Dedifferentiated amniotic fluid mesenchymal stem cell (primary cell): ENCODE measurements at regions not wholly inside any gene's neighbourhood (a gene's known extent, or its start where the extent isn't known, plus 50 kb on each side); places are given as distances from the start of the nearest gene placed in this dataset.
"Not testable (repeated sequence)": the region's sequence is repeated elsewhere in the genome, so short reads cannot be mapped to it uniquely, and the experiment has no call there.

Experiments used
- DNase-seq: peaks from one replicate; pipeline ENCODE4 v3.0.0-alpha.2; 2016; ENCODE audit errors: extremely low spot score

- no peak for DNase-seq
These were observed 424.5 kb downstream of the SOX2 start for GRCh38 chr3:182136008-182136910.

DNA sequence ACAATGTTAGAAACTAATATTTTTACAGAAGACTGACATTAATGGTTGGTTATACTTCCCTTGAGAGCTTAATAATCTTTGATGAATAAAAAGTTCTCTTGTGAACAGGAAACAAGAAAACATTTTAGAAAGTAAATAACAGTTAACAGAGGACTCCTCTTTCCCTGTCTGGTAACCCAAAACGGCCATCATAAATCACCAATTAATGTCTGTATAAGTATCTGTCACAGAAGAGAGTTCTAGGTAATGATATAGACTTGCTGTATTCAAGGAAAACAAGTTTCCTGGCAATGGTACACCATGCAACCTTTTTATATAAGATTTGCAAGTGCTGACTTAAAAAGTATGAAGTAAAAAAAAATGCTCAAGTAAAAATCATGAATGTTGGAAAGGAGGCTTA is 426.7 kb downstream of the SOX2 start:
- DNase-seq: no peak

- DNase-seq: no peak
These were observed 428.1 kb downstream of the SOX2 start for GRCh38 chr3:182139627-182140357.

DNA sequence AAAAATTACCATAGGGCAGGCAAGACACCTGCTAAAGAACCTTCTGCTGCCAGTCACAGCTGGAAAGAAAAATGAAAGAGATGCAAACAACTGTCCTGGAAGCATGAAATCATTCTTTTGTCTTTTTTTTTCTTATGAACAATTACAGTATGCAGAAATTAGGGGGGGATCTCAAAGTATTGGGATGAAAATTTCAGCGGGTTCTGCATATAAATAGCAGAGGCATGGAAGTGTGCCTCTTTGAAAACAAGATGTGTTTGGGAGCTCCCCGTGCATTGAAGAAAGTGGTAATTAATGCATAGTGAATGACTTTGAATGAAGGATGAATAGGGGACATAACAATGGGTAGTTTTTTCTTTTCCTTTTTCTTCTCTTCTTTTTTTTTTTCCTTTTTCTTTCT is 431.2 kb downstream of the SOX2 start:
- no peak for DNase-seq

DNA sequence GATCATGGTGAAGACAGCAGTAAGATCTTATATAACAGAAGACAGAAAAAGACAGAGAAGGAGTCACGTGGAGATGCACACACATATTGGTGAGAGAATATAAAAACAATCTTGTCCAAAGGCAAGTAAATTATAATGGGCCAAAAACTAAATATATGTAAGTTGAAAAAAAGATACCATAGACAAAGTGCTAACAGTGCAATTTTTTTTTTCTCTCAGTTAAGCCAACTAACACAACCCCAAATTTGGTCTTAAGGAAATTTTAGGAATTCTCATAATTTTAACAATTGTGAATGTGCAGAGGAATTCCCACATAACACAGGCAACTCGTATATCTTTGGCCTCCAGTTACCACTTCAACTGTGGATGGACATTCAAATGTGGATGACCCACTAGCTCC is 432.2 kb downstream of the SOX2 start:
- DNase-seq: no peak

- no peak for DNase-seq
These were observed 436.6 kb downstream of the SOX2 start for GRCh38 chr3:182148360-182148759.

- no peak for DNase-seq
These were observed 437.9 kb downstream of the SOX2 start for GRCh38 chr3:182149594-182149993.

DNA sequence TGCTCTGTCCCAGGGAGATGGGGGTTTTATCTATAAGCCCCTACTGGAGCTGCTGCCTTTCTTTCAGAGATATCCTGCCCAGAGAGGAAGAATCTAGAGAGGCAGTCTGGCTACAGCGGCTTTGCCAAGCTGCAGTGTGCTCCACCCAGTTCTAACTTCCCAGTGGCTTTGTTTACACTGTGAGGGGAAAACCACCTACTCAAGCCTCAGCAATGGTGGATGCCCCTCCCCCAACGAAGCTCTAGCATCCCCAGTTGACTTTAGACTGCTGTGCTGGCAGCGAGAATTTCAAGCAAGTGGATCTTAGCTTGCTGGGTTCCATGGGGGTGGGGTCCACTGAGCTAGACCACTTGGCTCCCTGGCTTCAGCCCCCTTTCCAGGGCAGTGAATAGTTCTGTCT is 444.6 kb downstream of the SOX2 start:
- DNase-seq: not testable (repeated sequence)

- DNase-seq: no peak
These were observed 453.5 kb downstream of the SOX2 start for GRCh38 chr3:182165234-182165633.

DNA sequence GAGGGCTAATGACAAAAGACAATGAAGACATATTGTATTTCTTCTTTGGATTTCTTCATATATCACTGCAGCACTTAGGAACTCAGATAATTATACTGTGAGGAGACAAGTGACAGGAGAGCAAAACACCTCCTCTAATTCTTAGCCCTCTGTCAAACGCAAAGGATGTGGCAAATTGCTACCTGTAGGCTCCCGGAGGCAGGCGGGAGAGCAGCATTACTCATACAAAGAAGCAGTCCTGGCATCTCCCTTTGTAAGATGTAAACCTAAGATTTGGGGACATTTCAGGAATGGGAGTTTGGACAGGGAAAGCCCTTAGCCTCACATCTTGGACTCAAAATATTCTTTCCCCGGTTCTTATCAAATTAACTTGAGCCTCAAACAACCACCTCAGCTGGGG is 460.8 kb downstream of the SOX2 start:
- no peak for DNase-seq

- DNase-seq: no peak
These were observed 466.9 kb downstream of the SOX2 start for GRCh38 chr3:182178488-182179200.

DNA sequence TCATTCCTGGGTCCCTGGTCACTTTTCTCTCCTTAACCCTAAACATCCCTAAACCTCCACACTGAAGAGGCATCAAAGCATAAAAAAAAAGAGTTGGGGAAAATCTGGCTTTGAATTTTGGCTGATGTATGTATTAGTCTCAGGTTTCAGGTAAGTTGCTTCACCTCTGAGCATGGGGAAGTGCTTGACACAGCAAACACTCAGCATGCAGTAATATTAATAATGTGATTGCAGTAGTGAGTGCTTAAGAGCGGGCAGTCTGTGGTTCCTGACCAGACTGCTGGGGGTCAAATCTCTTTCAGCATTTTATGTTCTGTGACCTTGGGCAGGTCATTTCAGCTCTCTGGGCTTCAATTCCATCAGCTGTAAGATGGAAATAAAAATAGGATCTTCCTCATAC is 467.9 kb downstream of the SOX2 start:
- no peak for DNase-seq

- DNase-seq: no peak
These were observed 469.1 kb downstream of the SOX2 start for GRCh38 chr3:182180654-182181385.

GRCh38 chr3:182182531-182182968 is 470.8 kb downstream of the SOX2 start:
- no peak for DNase-seq

GRCh38 chr3:182183716-182184430 is 472.1 kb downstream of the SOX2 start:
- DNase-seq: no peak

- DNase-seq: no peak
These were observed 473.6 kb downstream of the SOX2 start for GRCh38 chr3:182185313-182185712.

DNA sequence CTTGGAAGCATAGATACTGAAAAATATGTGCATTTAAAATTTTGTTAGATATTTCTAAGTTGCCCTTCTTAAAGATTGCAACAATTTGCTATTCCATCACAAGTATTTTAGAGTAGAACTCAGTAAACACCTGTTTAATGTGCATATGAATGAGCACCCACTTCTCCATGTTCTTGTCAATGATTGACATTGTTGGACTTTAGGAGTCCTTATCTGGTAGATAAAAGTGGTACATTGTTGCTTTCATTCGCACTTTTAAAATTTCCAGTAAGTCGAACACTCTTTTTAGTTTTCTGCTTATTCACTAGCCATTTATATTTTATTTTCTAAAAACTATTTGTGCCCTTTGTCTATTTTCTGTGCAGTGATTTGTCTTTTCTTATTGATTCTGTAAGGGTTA is 478.3 kb downstream of the SOX2 start:
- no peak for DNase-seq

GRCh38 chr3:182198345-182198744 is 486.6 kb downstream of the SOX2 start:
- no peak for DNase-seq

DNA sequence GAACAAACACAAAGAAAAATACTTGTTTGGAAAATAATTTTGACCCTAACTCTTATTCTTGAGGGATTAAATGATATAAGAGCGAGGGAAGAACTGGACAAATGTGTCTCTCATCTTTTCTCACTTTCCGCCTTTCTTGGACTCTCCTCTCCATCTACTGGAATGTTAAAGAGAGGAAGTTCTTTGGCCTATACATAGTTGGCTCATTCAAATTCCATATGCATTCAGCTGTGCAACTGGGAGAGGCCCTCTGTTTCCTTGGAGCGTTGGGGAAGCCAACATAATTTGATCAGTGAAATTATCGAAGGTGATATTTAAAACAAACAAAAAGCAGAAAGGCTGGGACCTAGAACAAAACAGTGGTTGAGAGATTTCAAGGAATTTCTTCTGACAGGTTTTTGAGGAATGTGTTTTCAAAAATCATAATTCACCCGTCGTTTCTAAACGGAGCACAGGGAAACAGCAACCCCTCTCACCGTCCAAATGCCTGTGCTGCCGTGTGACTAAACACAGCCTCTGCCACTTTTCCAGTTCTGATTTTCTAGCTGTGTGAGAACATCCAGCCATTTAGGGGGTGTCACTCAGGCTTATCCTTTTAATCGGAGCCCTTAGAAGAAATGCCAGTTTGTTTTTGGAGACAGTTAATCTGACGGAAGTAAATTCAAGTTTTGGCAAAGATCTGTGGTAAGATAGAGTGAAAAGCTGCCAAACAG is 489.9 kb downstream of the SOX2 start:
- DNase-seq: no peak

DNA sequence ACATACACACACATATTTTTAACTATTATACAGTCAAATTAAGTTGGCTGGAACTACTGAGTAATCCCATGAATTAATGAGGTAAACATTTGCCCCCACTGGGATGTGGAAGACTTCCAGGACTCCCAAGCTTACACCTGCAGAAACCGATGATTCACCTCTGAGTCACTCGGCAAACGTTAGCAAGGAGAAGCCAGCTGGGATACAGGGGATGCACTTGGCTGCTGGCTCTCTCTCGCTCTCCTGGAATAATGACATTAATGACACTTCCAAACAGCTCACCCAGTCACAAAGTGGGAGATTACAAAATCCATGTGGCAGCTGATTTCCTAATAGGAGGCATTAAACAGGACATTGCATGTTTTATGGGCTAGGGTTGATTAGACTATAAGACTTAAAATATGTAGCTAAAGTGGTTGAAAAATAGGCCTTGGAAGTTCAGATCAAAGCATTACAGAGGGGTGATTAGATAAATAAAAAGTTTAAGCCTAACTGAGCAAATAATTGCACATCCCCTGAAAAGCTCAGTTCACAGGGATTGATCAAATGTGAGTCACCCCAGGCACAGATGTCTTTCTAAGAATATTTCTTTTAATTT is 500.9 kb downstream of the SOX2 start:
- DNase-seq: no peak
